Gastrocnemius medialis (tissue), 4 donors: ENCODE measurements at regions not wholly inside any gene's neighbourhood (a gene's known extent, or its start where the extent isn't known, plus 50 kb on each side); places are given as distances from the start of the nearest gene placed in this dataset.

Experiments
- ATAC-seq, 2 donors: fragments of 150-250 bp; one replicate each; pipeline ENCODE4 v1.9.1; 2016
- DNase-seq, 2 donors: peaks; one replicate each; pipeline ENCODE4 v3.0.0-alpha.2; 2019
- H3K27ac ChIP-seq, 4 donors: fragments of 200-600 bp; sonication (generic); 1 replicate in 1 of 4; 2 replicates in 3 of 4; pipeline ENCODE4 v1.5.1; 2016 to 2018; ENCODE audit warnings: mild to moderate bottlenecking in 2 of 4, moderate library complexity in 1 of 4
- H3K27me3 ChIP-seq, 3 donors: fragments of 200-600 bp; sonication (generic) in 2 of 3; 1 replicate in 1 of 3; 2 replicates in 2 of 3; pipeline versions ENCODE4 v1.5.1 to v1.6.0; 2016 to 2019; ENCODE audit warnings: mild to moderate bottlenecking in 1 of 3, moderate library complexity in 1 of 3
- H3K36me3 ChIP-seq, 2 donors: fragments of 200-600 bp; sonication (generic) in 1 of 2; one replicate each; pipeline ENCODE4 v1.5.1; 2017 to 2018
- H3K4me1 ChIP-seq, 2 donors: fragments of 200-600 bp; sonication (generic) in 1 of 2; one replicate each; pipeline ENCODE4 v1.5.1; 2016 to 2017; ENCODE audit warnings: mild to moderate bottlenecking in 2 of 2
- H3K4me3 ChIP-seq, 4 donors: fragments of 200-600 bp; sonication (generic) in 3 of 4; 1 replicate in 1 of 4; 2 replicates in 3 of 4; pipeline ENCODE4 v1.5.1; 2016 to 2019; ENCODE audit warnings: mild to moderate bottlenecking in 2 of 4
- H3K9me3 ChIP-seq, 3 donors: fragments of 200-600 bp; sonication (generic) in 2 of 3; 1 replicate in 1 of 3; 2 replicates in 2 of 3; pipeline ENCODE4 v1.5.1; 2016 to 2019
- POLR2A ChIP-seq, 2 donors: fragments of 450-650 bp; IDR thresholded peaks; one replicate each; pipeline ENCODE4 v1.6.1; 2017; ENCODE audit warnings: antibody characterized with exemption in 2 of 2, mild to moderate bottlenecking in 2 of 2, moderate library complexity in 2 of 2
- in situ Hi-C, 4 donors: fragments of 200-750 bp; cut with MboI; loops; one replicate each; pipeline versions ENCODE4 v1.15.0 to v1.8.0; 2017; ENCODE audit warnings: low sequenced_read_pairs in 4 of 4
- intact Hi-C: fragments of 100-400 bp; cut with DNase I; formaldehyde crosslinking; loops from one replicate; pipeline ENCODE4 v1.15.1; 2023; ENCODE audit warnings: low total_unique reads
- TF ChIP-seq, protein P1 (sequence below), 5 experiments: fragments of 450-650 bp in 3 of 5; fragments of 200-600 bp in 2 of 5; sonication (generic) in 2 of 5; IDR thresholded peaks in 4 of 5; conservative IDR thresholded peaks in 1 of 5; 1 replicate in 4 of 5; 2 replicates in 1 of 5; pipeline ENCODE4 v1.5.1; 2016 to 2019; ENCODE audit warnings: antibody characterized with exemption in 5 of 5, mild to moderate bottlenecking in 3 of 5, moderate library complexity in 3 of 5

DNA sequence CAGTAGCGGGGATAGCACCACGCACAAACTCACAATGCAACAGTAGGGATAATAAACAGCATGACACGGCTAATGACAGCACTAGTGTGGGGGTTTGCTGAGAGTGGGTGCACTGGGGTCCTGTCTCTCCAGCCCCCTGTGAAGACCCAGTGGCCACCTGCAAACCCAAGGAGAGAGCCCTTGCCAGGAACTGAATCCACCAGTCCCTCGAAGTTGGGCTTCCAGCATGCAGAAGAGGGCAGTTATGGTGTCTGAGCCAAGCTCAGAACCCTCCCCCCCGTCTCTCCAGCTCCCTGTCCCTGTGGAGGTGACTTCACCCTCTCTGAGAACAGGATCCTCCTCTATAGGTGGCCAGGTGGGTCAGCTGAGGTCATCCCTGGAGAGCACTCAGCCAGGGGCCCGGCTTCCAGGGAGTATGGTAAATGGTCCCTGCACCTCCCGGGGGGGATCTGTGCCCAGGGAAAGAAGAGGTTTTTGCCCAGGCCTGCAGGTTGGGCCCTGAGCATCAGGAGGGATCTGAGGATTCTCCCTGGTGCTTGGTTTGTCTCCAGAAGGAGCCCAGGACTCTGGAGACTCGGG is 86.3 kb upstream of the PRR5 start:
- intact Hi-C loops (no loop called here), in situ Hi-C loops (loop anchor here in 1 of 4 donors (25.0 kb wide), 1 partner anchor 103 kb away; no protein-coding TSS in a partner anchor)
- Histone ChIP-seq H3K27me3 (peaks cover 20 to 28% (median 26%) of the 10 kb centered on the region in 3 donors), H3K4me3 (no peak overlapping the region), H3K36me3 (no peaks in the 10 kb centered on the region), H3K9me3 (peaks cover 0 to 5% (median 0%) of the 10 kb centered on the region in 3 donors), H3K27ac (no peak overlapping the region), H3K4me1 (no peaks in the 10 kb centered on the region)
- DNase-seq (no peak), ATAC-seq (no peak)
- no peak for TF ChIP-seq POLR2A (IDR thresholded peaks at IDR 0.05)
- TF ChIP-seq, protein P1, sequence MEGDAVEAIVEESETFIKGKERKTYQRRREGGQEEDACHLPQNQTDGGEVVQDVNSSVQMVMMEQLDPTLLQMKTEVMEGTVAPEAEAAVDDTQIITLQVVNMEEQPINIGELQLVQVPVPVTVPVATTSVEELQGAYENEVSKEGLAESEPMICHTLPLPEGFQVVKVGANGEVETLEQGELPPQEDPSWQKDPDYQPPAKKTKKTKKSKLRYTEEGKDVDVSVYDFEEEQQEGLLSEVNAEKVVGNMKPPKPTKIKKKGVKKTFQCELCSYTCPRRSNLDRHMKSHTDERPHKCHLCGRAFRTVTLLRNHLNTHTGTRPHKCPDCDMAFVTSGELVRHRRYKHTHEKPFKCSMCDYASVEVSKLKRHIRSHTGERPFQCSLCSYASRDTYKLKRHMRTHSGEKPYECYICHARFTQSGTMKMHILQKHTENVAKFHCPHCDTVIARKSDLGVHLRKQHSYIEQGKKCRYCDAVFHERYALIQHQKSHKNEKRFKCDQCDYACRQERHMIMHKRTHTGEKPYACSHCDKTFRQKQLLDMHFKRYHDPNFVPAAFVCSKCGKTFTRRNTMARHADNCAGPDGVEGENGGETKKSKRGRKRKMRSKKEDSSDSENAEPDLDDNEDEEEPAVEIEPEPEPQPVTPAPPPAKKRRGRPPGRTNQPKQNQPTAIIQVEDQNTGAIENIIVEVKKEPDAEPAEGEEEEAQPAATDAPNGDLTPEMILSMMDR (IDR thresholded peaks at IDR 0.05 in 4 of 5, conservative IDR thresholded peaks at IDR 0.05 in 1 of 5), result no peak

DNA sequence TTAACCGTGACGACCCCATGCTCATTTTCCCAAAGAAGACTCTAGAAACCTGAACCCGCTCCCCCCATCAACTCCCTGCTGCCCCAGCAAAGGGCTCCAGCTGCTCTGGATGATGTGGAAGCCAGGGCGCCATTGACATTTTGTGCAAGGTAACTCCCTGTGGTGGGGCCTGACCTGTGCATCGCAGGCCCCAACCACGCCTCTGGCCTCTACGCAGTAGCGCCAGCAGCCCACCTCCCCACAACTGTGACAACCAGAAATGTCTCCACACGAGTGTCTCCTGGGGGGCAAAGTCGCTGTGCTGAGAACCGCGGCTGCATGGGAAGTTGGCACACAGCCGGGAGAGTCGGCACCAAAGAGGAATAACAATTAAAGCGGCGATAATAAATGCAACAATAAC is 86.9 kb upstream of the PRR5 start:
- peaks cover 0 to 5% (median 0%) of the 10 kb centered on the region in 3 donors for H3K9me3 ChIP-seq
- DNase-seq (no peak), ATAC-seq (no peak)
- intact Hi-C loops (no loop called here), in situ Hi-C loops (loop anchor here in 1 of 4 donors (25.0 kb wide), 1 partner anchor 103 kb away; no protein-coding TSS in a partner anchor)
- no peak for TF ChIP-seq POLR2A (IDR thresholded peaks at IDR 0.05)
- TF ChIP-seq, protein P1 (IDR thresholded peaks at IDR 0.05 in 4 of 5, conservative IDR thresholded peaks at IDR 0.05 in 1 of 5), result no peak
- peaks cover 14 to 22% (median 21%) of the 10 kb centered on the region in 3 donors for H3K27me3 ChIP-seq
- no peaks in the 10 kb centered on the region for H3K36me3 ChIP-seq
- H3K4me1 ChIP-seq, result no peaks in the 10 kb centered on the region
- H3K27ac ChIP-seq, result no peak overlapping the region
- H3K4me3 ChIP-seq, result no peak overlapping the region

DNA sequence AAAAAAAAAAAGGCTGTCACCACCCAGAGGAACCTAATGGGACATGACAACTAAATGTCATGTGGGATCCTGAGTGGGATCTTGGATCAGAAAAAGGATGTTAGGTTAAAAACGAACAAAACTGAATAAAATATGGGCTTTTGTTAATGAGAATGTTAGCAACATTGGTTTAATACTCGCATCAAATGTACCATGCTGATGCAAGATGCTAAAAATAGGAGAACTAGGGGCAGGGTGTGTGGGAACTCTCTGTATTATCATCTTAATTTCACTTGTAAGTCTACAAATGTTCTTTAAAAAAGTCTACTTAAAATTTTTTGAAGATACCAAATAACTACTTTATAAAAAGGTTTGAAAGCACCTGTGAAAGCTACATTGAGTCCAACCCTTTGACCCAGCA is 88.8 kb upstream of the PRR5 start:
- Histone ChIP-seq H3K4me3 (no peak overlapping the region), H3K27ac (no peak overlapping the region), H3K27me3 (peaks cover 4 to 5% (median 5%) of the 10 kb centered on the region in 3 donors), H3K36me3 (no peaks in the 10 kb centered on the region), H3K9me3 (peaks cover 0 to 5% (median 0%) of the 10 kb centered on the region in 3 donors), H3K4me1 (no peaks in the 10 kb centered on the region)
- no peak for TF ChIP-seq POLR2A (IDR thresholded peaks at IDR 0.05)
- TF ChIP-seq, protein P1 (IDR thresholded peaks at IDR 0.05 in 4 of 5, conservative IDR thresholded peaks at IDR 0.05 in 1 of 5), result no peak
- intact Hi-C loops, result no loop called here
- ATAC-seq (no peak), DNase-seq (no peak)
- in situ Hi-C loops, result loop anchor here in 1 of 4 donors (25.0 kb wide), 1 partner anchor 101 kb away; no protein-coding TSS in a partner anchor

GRCh38 chr22:44611880-44612496 is 90.0 kb upstream of the PRR5 start:
- intact Hi-C loops (no loop called here), in situ Hi-C loops (loop anchor here in 1 of 4 donors (25.0 kb wide), 1 partner anchor 100 kb away; no protein-coding TSS in a partner anchor)
- no peaks in the 10 kb centered on the region for H3K36me3 ChIP-seq
- ATAC-seq (no peak), DNase-seq (no peak)
- TF ChIP-seq, protein P1 (IDR thresholded peaks at IDR 0.05 in 4 of 5, conservative IDR thresholded peaks at IDR 0.05 in 1 of 5), result no peak
- no peak for TF ChIP-seq POLR2A (IDR thresholded peaks at IDR 0.05)
- H3K4me1 ChIP-seq, result no peaks in the 10 kb centered on the region
- H3K9me3 ChIP-seq, result peaks cover 0 to 5% (median 0%) of the 10 kb centered on the region in 3 donors
- no peak overlapping the region for H3K4me3 ChIP-seq
- H3K27me3 ChIP-seq, result no peaks in the 10 kb centered on the region
- no peak overlapping the region for H3K27ac ChIP-seq
